ENCODE measurements at regions not wholly inside any gene's neighbourhood (a gene's known extent, or its start where the extent isn't known, plus 50 kb on each side); places are given as distances from the start of the nearest gene placed in this dataset.
"Not testable (repeated sequence)": the region's sequence is repeated elsewhere in the genome, so short reads cannot be mapped to it uniquely, and the experiment has no call there.

DNA sequence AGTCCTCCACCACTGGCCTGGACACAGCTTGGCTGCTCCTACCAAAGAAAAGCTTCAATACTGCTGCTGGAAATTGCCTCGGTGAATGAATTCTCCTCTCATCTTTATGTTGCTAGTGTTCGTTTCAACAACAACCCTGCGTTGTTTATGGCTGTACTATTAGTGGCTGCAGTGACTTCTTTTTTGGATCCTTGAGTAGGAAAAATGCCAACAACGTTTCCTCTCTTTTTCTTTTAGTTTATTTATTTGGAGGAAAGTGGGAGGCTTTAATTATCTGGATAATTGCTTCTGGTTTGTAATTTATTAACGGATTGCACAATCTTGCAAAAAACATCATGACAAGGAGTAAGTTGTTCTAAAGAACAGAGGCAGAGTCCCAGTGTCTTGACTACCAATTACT, 464.1 kb upstream of the TRAM1L1 start:
- DNase-seq (ENCODE audit: low read depth, low spot score), result no peak

DNA sequence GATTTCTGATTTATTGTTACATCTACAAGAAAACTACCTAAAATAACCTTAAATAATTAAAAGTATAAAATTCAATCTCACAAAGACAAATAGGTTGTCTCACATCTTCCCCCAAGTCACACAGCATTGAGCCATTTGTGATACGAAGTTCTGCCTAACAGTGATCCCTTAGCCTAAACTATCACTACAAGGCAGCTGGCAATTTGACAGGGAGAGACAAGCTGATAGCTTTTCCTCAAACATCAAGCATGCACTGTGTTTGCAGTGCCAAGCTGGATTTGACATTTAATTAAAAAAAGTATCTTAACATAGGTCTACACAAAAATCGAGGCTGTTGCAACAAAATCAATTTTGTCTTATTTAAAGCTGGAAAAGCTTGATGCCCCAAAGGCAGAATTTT, 464.7 kb upstream of the TRAM1L1 start:
- DNase-seq (ENCODE audit: low read depth, low spot score), result no peak

DNA sequence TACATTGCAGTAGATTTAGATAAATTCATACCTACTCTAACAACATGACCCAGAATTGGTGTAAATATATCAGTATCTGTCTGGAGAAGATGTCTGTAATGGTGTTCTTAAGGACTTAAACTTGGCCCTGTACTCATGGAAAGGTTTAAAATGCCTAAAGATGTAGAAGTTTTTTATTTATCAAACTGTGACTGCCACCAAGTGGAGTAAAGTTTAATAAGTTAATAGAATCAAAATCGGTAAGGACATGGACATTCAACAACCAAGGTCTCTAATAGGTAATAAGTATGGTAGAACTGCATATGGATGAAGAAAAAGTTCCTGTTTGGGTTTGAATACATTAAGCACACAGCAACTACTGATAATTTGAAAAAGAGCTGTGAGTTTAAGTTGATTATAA, 474.0 kb upstream of the NDST3 start:
- peak; percentile 23 for DNase-seq (ENCODE audit: low read depth, low spot score)

DNA sequence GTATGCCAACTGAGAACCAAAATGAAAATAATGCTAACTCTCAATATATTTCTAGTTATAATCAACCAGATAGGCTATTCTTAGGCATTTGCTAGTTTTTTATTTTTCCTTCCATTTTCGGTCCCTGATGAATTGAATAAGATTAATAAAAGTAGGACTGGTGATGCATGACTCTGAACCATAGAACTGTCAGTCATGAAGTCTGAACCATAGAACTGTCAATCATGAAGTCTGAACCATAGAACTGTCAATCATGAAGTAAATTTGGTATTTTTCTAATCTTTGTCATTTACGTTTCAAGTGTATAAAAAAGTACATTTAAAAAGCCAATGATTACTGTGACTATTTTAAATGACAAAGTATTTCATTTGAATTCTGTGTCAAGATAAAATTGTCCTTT, 460.2 kb upstream of the NDST3 start:
- no peak for DNase-seq (ENCODE audit: low read depth, low spot score)

DNA sequence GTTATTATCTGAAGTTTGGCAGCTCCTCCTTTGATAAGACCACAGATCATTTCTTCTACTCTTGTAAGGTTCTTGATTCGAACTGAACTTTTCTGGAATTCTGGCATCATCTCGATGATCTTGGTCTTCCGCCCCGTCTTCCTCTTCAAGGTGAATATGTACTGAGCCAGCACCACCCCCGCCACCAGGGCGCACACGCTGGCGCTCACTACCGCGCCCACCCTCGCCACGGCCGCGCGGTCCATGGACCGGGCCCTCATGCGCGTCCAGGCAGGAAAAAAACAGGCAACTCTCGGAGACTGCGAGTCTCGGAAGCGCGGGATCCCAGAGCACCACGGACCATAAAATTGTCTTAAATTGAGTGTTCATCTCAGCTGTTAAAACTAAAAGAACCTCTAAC, 458.4 kb upstream of the NDST3 start:
- no peak for DNase-seq (ENCODE audit: low read depth, low spot score)

DNA sequence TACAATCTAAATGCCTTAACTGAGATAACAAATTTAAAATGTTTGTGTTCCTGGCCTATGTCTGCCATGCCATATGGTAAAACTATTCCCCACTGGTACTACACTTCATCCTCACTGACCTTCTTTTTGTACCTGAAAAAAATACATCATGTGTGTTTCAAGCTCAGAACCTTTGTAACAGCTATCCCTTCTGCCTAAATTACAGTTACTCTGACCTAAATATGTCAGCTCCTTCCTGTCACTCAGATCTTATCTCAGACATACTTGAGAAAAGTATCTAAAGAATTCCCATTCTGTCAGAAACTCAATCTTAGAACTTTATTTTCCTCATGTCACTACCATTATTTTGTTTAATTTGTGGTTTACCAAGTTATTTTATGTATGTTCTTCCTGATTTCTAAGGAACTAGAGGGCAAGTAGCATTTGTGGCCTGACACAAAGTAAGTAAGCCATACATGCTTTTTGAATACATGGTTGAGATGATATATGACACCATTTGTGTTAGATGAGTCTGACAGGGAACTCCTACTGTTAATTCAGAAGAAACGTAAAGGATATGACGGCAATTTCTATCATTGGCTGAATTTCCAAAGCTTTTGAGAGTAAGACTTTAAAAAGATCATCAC, 456.5 kb upstream of the NDST3 start:
- DNase-seq (ENCODE audit: low read depth, low spot score), result no peak

DNA sequence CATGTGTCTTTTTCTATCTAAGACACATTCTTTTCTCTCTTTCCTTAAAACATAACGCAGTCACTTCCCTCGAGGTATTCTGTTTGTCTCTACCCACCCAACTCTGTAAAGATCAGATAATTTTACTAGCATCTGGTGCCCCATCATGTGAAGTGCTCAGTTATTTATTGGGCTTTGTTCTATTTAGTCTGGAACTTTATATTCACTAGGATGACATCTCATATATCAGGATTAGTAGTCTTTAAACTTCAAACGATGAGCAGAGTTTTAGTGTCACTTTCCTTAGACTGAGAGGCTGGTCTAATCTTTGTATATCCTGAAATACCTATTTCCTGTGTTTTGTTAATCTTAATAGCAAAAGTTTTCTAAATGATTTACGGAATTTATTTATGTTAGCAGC, 445.5 kb upstream of the NDST3 start:
- DNase-seq (ENCODE audit: low read depth, low spot score), result no peak

DNA sequence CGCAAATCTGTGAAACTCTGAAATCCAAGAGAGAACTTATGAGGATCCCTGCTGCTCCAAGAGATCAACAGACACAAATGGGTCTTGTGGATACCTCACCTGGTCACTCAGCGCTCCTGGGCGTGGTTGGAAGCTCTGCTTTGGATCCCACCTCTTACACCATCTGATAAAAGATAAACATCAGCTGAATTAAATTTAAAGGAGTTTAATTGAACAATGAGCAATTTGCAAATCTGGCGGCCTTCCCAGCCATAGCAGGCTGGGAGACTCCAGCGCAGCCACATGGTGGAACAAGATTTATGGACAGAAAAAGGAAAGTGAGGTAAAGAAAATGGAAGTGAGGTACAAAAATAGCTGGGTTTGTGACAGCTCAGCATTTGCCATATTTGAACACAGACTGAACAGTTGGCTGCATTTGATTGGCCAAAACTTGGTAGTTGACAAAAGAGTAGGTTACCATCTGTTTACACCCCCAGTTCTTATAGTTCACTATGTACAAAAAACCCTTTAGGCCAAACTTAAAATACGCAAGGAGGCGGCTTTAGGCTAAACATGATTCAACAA, 437.3 kb upstream of the NDST3 start:
- no peak for DNase-seq (ENCODE audit: low read depth, low spot score)

DNA sequence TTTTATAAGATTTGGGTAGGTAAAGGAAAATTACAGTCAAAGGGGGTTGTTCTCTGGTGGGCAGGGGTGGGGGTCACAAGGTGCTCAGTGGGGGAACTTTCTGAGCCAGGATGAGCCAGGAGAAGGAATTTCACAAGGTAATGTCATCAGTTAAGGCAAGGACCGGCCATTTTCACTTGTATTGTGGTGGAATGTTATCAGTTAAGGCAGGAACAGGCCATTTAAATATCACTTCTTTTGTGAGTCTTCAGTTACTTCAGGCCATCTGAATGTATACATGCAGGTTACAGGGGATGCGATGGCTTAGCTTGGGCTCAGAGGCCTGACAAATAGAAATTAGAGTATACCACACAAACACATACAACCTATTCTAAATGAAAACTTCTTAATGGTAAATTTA, 434.9 kb upstream of the NDST3 start:
- not testable (repeated sequence) for DNase-seq (ENCODE audit: low read depth, low spot score)

DNA sequence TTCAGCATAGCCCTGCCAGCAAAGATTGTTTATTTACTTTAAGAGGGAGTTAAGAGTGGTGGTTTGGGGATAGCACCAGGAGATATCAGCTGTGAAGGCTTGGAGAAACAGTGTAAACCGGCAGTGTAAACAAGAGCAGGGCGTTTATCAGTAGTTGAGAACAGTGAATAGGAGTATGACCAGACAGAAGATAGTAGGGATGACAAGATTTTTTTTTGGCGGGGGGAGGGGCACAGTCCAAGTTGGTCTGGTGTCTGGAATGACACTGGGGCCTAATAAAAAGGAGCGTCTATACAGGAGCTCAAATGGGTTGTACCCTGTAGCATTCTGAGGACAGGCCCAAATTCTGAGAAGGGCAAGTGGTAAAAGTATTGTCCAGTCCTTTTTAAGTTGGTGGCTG, 433.4 kb upstream of the NDST3 start:
- not testable (repeated sequence) for DNase-seq (ENCODE audit: low read depth, low spot score)

DNA sequence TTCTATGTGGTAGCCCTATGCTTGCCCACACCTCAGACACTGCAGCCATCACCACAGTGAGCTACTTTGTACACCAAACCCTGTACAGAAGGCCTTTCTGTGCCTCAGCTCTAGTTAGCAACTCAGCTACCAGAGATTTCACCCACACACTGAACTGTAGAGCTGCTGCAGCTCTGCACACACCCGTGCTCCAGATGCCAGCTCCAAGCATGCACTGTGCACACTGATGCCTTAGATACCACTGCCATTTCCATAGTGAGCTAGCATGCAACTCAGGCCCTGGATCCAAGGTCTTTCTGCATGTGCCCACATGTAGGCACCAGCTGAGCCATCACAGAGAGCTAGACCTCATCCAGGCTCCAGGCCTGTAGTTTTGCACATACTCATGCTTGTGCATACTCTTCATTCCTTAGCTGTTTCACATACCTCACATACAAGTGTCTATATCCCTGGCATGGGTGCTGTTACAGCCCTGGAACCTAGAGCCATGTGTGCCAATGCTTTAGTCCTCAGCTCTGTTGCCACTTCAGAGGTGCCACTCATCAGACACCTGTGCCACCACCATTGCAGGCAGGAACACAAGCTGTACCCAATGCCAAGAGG, 423.5 kb upstream of the NDST3 start:
- no peak for DNase-seq (ENCODE audit: low read depth, low spot score)

DNA sequence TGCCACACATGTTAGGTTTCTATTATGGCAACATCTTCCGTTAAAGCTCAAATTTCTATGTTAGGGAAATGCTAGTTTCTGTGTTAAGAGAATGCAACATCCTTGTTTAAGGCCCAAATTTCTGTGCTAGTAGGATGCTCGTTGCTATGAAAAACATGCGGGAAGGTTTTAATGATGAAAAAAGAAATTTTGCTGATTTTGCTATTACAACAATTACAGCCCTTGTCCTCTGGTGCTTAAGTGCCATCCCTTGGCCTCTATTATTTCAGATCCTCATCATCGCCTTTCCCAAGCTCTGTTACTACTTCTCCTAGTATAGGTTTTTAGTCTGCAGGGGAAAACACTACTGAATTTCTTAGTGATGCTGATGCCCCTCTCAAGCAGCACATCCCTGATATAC, 412.6 kb upstream of the NDST3 start:
- DNase-seq (ENCODE audit: low read depth, low spot score), result no peak

DNA sequence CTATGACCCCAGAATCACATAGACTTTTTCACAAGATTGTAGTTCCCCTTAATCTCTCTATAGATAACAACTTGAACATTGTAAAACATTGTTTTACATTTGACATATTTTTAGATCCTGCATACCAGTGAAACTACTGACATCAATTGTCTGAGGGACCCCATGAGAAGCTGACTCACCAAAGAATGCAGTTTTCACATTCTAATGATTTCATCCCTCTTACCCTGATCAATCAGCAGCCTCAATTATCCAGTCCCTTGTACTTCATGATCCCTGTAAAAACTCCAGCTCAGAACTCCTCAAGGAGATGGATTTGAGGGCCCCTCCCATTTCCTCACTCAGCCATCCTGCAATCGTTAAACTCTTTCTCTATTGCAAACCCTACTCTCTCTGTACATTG, 411.0 kb upstream of the NDST3 start:
- DNase-seq (ENCODE audit: low read depth, low spot score), result no peak

DNA sequence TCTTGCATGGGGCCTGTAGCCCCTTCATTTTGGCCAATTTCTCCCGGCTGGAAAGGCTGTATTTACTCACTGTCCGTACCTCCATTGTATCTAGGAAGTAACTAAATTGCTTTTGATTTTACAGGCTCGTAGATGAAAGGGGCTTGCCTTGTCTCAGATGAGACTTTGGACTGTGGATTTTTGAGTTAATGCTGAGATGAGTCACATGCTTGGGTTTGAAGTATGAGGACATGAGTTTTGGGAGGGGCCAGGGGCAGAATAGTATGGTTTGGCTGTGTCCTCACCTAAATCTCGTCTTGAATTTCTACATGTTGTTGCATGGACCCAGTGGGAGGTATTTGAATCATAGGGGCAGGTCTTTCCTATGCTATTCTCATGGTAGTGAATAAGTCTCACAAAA, 407.6 kb upstream of the NDST3 start:
- no peak for DNase-seq (ENCODE audit: low read depth, low spot score)

DNA sequence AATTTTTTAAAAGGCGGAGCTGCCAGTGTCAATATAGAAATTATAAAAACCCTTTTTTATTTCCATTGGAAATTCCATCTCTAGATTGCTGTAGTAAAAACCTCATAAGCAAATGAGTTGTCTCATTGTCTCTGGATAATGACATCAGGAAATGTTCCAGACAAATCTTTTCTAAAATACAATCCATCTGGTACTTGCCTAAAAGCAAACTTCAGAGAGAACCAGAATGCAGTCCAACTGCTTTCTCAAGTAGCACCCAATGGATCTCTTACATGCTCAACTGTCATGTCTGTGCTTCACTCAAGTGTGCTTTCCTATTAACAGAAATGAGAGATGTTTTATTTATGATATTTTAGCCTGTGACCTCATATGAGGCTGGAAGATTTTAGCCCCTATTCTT, 399.6 kb upstream of the NDST3 start:
- DNase-seq (ENCODE audit: low read depth, low spot score), result no peak

DNA sequence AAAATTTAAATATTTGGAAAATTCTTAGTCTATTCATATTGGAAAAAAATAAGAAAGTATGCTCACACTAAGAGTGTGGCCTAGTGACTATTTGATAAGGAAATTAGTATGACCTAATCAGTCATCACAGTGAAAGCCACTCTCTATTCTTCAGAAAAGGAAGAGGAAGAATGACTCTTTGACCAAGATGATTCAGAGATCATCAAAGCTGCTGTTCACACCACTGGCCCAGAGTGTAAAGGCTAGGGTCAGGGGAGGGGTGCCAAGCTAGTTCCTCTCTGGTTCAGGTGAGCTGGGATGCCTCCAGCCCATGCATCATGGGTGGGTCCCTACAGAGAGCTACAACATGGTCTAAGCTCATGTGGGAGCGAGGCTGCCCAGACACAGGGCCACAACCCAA, 396.9 kb upstream of the NDST3 start:
- DNase-seq (ENCODE audit: low read depth, low spot score), result no peak

DNA sequence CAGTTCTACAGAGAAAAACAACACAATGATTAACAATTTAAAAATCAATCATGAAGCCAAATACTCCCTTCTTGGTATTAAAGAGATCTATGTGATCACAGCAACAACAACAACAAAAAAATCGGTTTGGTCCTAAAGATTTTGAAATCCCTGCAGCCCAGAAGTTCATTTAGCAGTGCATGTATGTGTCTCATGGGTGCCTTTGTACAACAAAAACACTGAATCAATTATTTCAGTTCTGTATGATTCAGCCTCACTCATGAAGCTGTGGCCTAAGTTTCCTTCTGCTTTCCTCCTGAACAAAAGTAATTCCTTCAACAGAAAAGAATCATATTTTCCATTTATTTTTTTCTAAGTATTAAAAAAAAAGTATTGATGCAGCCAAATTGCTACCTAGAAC, 393.4 kb upstream of the NDST3 start:
- no peak for DNase-seq (ENCODE audit: low read depth, low spot score)

DNA sequence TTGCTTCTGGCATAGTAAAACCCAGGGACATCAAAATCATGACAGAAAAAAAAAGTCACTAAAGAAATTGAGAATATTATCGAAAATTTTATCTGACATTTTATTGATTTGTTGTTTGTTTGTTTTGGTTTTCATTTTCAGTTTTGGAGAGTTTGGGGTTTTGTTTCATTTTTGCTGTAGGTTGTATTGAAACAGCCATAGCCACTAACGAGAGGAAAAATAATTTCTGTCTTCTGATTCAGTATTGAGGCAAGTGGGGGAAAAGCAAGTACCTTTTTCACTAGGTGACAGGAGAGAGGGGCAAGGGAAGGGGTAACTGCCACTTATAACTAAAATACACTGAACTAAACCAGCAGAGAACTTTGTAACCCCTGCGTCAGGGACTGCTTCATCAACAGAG, 392.8 kb upstream of the NDST3 start:
- DNase-seq (ENCODE audit: low read depth, low spot score), result no peak

DNA sequence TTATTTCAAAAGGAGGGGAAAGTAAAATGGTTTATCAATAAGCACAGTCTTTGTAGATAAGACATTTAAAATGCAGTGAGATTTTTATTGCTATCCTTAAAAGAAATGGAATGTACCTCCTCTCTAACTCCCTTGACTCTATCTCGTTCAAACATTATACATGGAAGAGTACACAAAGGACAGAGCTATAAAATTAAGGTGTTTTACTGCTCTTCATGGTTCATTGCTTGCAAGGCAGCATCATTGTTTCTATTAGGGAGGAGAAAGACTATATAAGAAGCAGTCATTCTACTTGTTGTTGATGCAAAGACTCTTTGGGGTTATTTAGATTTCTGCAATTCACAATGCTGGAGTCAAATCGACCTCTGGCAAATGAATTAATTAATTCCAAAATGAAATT, 380.2 kb upstream of the NDST3 start:
- no peak for DNase-seq (ENCODE audit: low read depth, low spot score)

DNA sequence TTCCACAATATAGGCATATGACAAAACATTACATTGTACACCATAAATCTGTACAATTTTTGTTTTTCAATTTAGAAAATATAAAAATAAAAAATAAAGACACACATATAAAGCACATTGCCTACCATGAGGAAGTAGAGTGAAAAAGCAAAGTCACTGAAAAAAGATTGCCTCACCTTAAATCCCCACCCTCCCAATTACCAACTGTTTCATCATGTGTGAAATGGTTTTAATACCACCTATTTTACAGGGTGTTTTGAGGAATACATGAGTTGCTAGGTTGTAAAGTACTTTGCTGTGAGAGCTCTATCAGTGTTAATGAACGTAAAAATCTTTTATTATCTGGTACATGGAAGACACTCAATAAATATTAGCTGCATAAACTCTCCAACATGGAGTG, 373.6 kb upstream of the NDST3 start:
- no peak for DNase-seq (ENCODE audit: low read depth, low spot score)

DNA sequence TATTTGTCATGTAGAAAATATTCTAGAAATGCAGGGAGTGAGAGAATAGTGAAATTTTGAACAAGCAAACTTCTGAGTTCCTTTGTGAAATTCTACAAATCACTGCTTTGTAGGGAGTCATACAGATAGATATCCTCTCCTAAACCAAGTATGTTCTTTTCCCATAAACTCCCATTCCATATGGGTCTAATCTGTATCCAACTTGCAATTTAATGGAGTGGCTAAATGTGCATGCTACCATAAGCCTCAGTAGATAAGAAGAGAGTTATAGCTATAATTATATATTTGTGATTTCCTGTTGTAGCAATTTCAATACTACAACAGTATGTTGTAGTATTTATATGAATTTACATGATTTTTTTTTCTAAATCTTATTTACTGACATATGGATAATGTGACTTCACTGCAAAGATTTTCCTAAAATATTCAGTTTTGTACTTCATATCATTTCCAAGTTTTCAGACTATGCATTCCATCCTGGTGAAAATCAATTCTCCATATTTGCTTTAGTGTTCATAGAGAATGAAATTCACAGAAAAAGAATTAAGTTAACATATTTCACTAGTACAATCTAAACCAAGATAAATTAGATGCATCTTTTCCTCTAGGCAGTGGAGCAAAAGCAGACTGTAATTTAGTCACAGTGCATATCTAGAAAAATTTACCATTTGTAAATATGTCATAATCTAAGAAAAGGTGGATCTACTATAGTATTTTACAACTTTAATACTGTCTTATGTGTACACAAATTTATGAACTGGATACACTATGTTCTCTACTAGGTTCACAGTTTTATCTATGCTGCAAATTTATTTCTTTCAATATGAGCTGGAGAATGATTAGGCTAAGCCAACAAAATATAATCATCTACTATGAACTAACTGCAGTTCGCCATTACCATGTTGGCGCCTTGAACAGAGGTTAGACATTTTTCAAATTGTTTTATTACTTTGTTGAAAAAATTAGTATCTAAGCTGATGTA, 372.9 kb upstream of the NDST3 start:
- no peak for DNase-seq (ENCODE audit: low read depth, low spot score)

DNA sequence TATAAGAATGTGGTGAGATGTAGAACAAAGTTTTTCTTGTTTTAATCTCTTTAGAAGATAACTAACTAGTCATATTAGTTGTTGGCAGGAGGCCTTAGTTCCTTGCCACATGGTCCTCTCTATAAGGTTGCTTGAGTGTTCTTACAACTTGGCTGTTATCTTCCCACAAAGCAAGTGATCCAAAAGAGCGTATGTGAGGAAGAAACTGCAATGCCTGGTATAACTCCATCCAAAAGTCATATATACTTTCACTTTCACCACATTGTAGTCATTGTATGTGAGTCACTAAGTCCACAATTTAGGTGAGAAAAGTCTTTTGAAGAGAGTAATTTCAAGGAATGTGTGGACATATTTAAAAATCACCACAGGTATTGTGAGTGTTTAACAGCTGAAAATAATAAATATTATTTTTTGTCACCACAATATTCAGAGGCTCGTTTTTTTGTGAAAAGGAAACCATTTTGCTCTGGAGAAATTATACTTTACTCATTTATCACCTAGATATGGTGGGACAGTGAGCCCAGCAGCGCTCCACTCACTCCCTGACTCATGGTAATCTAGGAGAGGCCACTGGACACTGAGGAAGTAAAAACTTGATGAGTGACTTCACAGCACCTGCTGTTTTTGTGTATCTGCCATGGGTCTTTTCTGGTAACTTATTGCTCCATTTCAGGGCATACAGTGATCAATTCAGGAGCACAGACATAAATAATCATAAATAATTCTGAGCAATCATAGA, 369.4 kb upstream of the NDST3 start:
- DNase-seq (ENCODE audit: low read depth, low spot score), result no peak
